NCI-H2196 treated with DMSO at 0.1 percent for 48 hours (cell line): ENCODE measurements at regions not wholly inside any gene's neighbourhood (a gene's known extent, or its start where the extent isn't known, plus 50 kb on each side); places are given as distances from the start of the nearest gene placed in this dataset.
"Not testable (repeated sequence)": the region's sequence is repeated elsewhere in the genome, so short reads cannot be mapped to it uniquely, and the experiment has no call there.

ENCODE experiments used
- DNase-seq: peaks from one replicate; lab custom pipeline; 2025; ENCODE audit not compliant: unreplicated experiment; lab: John Stamatoyannopoulos, UW

DNA sequence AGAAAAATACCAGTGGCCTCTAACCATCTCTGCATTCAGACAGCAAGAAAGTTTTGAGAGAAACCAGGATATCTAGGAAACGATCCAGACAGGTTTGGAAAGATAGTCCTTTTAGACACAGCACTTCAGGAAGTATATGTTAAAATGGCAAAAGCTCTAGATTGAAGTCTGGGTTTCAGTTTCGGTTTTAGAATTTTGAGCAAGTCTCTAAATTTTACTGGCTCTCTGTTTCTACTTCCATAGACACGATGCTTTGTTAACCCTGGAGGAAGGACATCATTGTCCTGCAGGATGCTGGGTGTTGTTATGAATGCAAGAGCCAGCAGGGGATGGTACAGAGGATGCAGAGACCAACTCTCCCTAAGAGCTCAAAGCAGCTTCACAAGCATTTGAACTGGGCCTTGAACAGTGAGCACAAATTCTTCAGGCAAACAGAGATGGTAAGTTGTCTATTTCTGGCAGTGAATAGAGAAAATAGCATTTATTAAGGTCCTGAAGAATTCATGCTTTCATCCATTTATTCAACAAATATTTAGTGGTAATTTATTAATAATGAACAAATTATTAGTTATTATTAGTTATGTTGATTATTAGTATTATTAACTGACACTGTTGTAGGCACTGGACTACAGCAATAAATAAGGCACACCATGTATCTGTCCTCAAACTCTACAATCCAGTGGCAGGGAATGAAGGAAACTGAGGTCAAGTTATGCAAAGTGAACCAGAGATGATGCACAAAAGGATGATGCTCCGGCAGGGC, 152.7 kb upstream of the NRP1 start:
- no peak for DNase-seq

DNA sequence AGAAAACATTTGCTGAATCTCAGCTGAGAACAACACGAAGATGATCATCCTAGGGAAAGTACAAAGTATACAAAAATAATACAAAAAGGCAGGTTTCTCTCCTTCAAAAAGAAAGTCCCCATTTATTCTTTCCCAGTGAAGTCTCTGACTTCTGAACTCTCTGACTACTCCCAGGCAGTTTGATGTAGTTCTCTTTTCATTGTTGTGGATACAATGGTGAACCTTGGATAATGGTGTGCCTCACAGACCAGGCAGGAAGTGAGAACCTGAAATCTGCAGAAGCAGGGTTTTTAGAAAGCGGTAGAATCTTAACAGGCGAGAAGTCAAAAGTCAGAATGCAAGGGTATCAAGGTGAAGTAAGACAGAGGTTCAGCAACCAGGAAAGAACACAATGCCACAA, 150.8 kb upstream of the NRP1 start:
- DNase-seq = no peak

DNA sequence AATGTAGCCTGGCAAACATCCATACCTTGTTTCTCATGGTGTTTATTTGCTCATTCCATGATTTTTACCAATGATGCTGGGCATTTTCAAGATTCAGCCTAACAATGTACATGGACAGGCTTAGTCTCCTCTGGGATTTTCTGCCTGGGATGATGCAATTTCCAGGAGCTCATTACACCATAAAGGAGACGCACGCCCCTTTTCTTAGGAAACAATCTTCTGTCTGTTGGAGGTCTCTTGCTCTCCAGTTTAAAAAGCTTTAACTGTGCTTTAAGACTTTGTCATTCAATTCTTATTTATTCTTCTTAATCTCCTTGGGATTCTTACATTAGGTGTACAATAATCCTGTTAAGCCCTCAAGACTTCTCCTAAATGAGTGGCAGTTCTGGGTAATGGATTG, 150.3 kb upstream of the NRP1 start:
- DNase-seq = no peak

DNA sequence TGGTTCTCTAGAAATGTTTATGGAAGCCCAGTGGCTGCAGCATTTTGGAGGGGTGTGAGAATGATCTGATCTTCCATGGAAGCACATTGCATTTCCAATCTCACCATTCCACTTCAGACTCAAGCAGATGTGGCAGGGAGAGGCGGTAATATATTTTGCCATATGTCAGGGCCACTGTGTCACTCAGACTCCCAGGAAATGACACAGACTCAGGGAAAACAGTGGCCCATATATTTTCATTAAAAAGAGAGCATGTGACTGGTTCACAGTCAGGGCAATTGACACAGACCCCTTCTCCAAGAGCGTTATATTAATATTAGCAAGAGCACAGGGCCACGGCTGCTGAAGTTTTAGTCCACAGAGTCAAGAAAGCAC, 149.3 kb upstream of the NRP1 start:
- no peak for DNase-seq

DNA sequence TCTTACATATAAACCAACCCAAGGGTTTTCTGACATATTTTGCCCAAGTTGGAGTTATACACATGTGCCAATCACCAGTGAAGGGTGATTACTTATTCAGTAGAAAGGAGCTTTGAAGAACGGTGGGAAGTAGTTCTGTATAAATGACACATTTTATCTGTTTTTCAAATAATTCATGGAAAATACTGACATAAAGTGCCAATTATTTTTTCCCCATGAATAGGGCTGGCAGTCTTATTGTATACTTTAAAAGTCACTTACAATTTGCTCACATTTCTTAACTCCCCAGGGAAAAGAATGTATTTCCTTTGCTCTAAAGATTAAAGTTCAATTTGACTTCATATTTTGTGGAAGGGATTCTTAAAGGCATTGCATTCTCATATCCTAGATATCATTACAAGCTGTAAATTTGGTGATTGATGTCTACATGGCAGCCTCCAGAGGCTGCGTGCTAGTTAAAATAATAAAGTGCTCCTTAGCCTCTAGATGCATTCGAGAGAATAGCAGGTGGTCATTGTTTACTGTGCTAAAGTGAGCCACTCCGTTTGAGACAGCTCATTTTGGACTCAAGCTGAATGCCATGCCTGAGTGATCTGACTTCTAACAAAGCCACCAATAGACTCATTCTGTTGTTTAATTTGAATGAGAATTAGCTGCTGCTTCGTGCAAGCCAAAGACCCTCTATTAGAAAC, 148.8 kb upstream of the NRP1 start:
- no peak for DNase-seq

DNA sequence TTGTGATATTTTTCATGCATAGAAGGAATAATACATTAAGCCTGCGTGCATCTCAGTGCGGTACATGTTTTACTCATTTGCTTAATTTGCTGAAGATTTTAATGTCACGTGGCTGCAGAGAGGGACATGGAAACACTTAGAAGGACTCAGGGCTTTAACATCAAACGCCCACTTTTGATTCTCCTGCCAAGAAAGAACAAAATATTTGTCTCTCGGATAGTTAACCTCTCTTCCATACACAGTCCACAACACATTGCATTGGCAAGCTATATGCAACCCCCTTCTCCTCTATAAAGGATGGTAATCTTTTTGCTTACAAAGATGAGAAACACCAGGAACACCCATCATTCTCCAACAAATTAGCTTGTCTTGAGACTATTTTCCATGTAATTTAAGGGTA, 148.0 kb upstream of the NRP1 start:
- DNase-seq = no peak

DNA sequence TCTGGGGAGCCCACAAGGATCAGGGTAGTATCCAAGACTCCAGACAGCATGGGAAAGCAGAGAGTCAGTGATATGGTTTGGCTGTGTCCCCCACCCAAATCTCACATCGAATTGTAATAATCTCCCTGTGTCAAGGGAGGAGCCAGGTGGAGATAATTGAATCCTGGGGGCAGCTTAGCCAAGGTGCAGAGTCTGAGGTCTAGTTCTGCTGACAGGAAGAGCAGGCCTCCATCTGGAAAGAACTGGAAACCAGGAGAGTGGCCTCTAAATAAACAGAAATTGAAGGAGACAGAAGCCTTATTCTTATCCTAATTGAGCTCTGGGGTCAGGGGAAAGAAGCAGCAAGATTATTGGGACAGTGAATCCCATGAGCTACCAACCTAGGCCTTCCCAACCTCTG, 146.7 kb upstream of the NRP1 start:
- no peak for DNase-seq

DNA sequence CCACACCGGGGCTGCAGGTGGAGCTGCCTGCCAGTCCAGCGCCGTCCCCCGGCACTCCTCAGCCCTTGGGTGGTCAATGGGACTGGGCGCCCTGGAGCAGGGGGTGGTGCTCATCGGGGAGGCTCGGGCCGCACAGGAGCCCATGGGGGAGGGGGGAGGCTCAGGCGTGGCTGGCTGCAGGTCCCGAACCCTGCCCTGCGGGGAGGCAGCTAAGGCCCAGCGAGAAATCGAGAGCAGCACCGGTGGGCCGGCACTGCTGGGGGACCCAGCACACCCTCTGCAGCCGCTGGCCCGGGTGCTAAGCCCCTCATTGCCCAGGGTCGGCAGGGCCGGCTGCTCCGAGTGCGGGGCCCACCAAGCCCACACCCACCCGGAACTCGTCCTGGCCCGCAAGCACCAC, 145.9 kb upstream of the NRP1 start:
- DNase-seq = not testable (repeated sequence)

DNA sequence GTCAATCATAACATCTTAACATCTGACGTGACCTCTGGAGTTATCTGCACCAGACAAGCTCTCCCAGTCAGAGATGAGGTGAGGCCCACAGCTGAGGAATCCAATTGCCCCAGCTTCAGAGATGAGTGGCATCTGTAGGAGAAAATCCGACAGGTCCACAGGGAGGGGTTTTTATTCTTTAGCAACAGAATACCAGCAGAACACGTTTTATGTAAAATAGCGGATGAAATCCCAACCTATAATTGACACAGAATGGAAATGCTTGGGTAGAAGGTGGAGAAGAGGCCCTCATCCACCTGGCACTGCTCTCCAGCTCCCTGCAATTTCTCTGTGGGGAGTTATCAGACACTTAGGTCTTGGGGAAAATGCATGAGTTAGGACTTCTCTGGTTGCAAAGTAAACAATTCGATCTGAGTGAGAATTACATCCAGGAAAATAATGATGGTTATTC, 144.2 kb upstream of the NRP1 start:
- no peak for DNase-seq

DNA sequence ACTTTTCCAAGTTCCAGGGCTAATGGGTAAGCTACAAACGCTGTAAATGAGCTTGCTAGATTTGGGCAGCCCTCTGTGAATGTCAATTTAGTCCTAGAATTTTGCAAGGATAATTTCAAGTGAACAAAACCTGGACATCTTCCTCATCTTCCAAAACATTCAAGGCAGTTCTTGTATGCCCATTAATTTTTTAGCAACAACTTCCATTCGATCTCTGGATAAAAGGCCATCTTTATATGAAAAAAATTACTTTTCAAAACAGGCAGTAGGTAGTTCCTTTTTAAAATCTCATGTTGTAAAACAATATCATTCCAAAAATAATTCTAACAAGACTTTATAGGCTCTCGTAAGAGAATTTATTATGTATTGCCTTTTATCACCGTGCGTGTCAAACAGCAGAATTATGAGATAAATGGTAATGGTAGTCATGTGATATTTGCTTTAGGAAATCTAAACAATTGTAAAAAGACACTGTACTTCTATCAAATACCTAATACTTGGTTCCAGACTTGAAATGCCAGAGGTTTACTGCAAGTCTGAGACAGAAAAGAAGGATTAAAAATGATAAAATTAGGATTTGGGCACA, 143.7 kb upstream of the NRP1 start:
- DNase-seq = no peak

DNA sequence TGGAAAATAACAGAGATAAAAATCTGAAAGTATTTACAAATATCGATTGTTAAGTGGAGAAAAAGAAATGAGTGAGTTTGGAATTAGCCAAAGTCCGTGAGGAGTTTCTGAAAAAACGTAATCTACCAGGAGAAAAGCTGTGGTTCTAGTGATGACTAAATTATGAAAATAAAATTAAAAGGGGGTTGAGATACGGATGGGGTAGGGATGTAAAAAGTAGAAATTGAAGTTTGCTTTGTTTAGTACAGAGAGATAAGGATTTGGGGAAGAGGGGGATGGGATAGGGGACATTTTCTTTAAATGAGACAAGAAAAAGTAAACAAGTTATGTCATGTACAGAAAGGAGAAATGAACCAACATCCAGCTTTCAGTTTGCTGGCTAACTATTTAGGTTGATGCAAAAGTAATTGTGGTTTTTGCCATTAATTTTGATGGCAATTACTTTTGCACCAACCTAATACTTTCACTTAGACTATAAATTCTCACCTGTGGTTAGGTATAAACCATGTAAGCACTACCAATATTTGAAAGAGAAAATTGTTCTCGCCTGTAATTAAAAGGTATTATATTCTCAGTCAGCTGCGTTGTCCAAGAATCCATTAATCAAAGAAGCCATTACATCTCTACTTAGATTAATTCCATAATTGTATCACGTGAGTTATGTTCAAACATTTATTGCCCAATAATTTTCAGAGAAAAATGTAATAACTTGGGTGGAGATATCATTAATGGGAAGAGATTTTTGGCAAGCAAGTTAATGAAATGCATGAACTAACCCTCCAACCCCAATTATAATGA, 143.0 kb upstream of the NRP1 start:
- DNase-seq = no peak

DNA sequence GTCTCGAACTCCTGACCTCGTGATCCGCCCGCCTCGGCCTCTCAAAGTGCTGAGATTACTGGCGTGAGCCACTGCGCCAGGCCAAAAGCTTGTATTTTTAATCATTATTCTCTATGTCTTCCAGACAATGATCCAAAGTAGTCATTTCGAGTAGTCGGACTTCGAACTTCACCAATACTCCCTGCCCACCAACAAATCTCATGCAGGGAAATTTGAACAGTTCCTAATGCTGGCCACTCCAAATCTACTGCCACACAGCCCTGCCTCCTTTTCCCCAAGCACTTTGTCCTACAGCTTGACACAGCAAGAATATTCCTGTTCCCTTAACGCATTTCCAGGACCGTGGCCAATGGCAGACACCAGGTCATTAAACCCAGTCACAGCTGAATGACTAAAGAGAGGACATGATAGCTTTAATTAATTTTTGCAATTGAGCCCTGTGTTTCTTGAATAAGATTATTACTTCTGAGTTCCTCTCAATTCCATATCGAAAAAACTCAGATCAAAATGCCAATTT, 142.3 kb upstream of the NRP1 start:
- no peak for DNase-seq

DNA sequence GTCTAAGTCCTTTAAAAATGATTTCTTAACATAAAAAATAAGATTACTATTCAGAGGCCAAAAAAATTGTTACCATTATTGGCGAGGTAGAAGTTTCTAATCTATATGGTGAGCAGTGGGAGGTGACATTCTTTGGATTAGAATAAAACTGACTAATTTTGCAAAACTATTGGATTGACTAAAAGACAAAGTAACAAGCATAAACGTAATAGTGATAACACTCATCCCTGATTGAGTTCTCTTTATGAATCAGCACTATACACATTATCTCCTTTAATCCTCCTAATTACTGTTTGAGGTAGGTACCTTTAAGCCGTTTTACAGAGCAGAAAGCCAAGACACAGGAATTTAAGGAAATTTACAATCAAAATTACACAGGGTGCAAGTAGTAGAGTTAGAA, 139.2 kb upstream of the NRP1 start:
- no peak for DNase-seq

DNA sequence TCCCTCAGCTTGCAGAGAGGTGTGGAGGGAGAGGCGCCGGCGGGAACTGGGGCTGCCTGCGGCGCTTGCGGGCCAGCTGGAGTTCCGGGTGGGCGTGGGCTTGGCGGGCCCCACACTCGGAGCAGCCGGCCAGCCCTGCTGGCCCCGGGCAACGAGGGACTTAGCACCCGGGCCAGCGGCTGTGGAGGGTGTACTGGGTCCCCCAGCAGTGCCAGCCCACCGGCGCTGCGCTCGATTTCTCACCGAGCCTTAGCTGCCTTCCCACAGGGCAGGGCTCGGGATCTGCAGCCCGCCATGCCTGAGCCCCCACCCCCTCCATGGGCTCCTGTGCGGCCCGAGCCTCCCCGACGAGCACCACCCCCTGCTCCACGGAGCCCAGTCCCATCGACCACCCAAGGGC, 133.5 kb upstream of the NRP1 start:
- DNase-seq = not testable (repeated sequence)

DNA sequence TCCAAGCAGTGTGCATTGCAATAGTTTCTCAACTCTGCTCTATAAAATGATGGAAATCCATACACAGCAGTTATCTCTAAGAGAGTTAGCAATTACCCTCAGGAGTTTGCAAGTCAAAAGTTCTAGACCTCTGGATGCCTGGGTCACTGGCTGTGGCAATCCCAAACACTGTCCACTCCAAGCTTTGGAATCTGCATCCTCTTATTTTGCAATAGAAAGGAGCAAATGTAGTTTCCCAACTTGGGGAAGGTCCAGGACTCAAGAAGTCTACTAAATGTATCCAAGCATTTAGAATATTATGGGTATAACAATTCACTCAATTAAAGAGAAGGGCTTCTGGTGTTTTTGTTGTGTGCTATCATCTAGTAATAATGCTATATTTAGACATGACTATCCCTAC, 131.3 kb upstream of the NRP1 start:
- no peak for DNase-seq

DNA sequence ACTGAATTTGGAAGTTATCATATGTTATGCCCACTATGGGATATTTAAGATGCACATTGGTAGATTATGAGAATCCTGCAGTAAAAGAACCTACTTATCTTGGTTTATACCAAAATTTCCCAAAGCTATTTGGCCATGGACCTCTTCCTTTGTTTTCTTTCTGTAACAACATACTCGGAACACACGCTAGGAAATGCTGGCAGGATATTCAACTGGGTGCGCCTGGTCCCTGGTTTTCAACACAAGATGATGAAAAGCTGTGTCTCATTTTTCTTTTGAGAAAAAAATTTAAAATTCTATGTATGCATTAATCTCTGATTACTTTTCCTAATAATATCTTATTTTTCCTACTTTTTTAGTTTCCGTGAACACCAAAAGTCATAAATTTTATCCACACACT, 128.5 kb upstream of the NRP1 start:
- DNase-seq = no peak

DNA sequence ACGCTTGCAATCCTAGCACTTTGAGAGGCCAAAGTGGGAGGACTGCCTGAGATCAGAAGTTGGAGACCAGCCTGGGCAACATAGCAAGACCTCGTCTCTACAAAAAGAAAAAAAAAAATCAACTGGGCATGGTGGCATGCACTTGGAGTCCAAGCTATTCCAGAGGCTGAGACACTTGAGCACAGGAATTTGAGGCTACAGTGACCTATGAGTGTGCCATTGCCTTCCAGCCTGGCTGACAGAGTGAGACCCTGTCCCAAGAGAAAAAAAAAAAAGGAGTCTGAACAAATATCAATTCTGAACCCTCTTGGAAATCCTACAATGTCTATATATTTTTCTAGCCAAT, 126.8 kb upstream of the NRP1 start:
- DNase-seq = no peak

DNA sequence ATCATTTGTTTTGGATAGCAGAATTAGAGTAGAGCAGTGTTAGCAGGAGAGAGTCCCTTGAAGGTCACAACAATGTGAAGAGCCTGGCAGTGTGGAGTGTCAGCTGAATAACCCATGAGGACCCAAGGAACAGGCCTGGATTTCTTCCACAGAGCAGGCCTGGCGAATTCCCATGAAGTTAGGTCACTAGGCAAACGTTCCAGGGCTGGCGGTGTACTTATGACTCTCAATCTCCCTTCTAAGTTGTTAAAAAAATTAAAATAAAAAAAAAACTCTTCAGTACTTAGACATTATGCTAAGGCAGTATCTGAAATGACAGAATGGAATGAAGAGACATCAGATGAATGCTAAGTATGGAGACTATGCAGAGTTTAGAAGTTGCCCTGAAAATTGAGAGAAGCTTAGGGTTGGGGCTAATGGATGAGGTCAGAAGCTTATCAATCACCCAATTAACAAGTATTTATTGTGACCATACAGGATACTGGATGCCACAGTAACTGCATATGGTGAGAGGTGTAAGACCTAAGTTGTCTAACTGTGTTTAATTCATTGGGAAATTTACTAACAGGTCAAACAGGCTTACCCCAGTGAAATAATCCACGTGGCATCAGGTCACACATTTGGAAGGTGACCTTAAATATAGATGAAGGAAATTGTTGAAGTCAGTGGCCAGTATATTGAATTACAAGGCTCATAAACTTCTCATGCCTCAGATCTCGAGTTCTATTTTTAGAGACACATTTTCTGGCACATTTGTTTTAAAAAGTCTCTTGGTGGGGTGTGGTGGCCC, 126.2 kb upstream of the NRP1 start:
- no peak for DNase-seq

DNA sequence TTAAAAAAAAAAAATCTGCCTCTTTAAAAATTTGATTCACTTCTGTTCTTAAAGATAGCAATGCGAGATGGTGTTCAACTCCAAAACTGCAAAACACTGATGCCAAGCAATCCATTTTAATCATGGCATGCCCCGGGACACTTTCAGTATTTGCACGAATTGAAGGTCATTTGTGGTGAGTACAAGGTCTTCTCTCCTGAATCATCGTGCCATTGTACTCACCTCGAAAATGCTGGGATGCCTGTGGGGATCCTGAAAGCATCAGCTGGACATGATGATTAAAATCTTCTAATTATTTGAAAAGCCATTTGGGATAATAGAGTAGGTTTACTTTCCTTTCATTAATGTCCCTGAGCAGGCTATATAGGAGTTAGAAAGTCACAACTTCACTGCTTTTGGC, 125.1 kb upstream of the NRP1 start:
- DNase-seq = no peak

DNA sequence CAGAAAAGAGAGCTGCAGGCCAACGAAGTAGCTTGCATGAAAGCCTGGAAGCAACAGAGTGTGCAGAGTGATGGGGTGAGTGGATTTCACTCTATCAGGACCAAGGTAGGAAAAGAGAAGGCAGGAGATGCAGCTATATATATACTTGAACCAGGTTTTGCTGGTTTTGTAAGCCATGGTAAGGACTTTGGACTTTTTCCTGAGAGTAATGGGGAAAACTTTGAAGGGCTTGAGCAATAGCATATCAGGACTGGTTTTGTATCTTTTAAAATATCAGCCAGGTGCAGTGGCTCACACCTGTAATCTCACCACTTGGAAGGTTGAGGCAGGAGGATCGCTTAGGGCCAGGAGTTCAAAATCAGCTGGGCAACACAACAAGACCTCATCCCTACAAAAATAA, 120.6 kb upstream of the NRP1 start:
- no peak for DNase-seq

DNA sequence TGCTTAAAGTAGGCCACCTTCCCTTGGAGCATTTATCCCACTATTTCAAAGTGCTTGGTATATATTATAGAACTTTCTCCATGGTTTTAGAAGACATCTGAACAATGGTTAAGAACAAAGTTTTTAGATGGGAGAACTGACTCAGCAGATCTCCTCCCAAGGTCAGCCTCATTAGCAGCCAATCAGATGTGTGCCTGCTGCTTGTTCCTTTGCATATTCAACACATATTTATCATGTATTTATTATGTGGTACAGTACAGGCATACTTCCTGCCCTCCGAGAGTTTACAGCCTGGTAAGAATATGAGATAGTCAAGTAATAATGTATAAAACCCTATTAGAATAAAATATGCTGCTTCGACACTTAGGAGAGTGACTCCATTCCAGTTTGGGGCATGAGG, 120.1 kb upstream of the NRP1 start:
- DNase-seq = no peak
